GM23338 (cell line): ENCODE measurements at regions not wholly inside any gene's neighbourhood (a gene's known extent, or its start where the extent isn't known, plus 50 kb on each side); places are given as distances from the start of the nearest gene placed in this dataset.
A peak's percentile ranks its signal among the peaks of the same experiment; 100 is the strongest.

Experiments used
- ATAC-seq: fragments of 200-7000 bp; cut with Tn5 transposase; 3 replicates; pipeline ENCODE4 v1.9.1; 2020
- DNase-seq: peaks from one replicate; pipeline ENCODE4 v3.0.0-alpha.2; 2015; ENCODE audit warnings: low spot score
- H2AFZ ChIP-seq: fragments of 200-600 bp; sonication (generic); 2 replicates; pipeline ENCODE4 v1.8.0; 2016; ENCODE audit warnings: antibody characterized with exemption, mild to moderate bottlenecking, moderate library complexity
- H3F3A ChIP-seq: fragments of 200-600 bp; sonication (generic); replicated peaks from 2 replicates; pipeline ENCODE4 v1.8.0; 2017; ENCODE audit warnings: antibody characterized with exemption, mixed run types, low read depth
- H3K27ac ChIP-seq: fragments of 200-600 bp; sonication (generic); 2 replicates; pipeline ENCODE4 v1.6.1; 2016; ENCODE audit warnings: low read depth
- H3K27me3 ChIP-seq: fragments of 200-600 bp; sonication (generic); 2 replicates; pipeline ENCODE4 v1.8.0; 2016; ENCODE audit warnings: mild to moderate bottlenecking, mixed run types, moderate library complexity; ENCODE audit not compliant: insufficient read depth
- H3K36me3 ChIP-seq: fragments of 200-600 bp; sonication (generic); 2 replicates; pipeline ENCODE4 v1.8.0; 2016; ENCODE audit warnings: mild to moderate bottlenecking; ENCODE audit not compliant: insufficient read depth
- H3K4me1 ChIP-seq: fragments of 200-600 bp; sonication (generic); 2 replicates; pipeline ENCODE4 v1.8.0; 2016; ENCODE audit warnings: mild to moderate bottlenecking, moderate library complexity; ENCODE audit not compliant: insufficient read depth
- H3K4me2 ChIP-seq: fragments of 200-600 bp; sonication (generic); 2 replicates; pipeline ENCODE4 v1.7.1; 2017; ENCODE audit warnings: mixed run types
- H3K4me3 ChIP-seq: fragments of 200-600 bp; sonication (generic); 2 replicates; pipeline ENCODE4 v1.6.1; 2016; ENCODE audit warnings: mixed run types
- H3K79me2 ChIP-seq: fragments of 200-600 bp; sonication (generic); replicated peaks from 2 replicates; pipeline ENCODE4 v1.8.0; 2017; ENCODE audit warnings: mild to moderate bottlenecking; ENCODE audit not compliant: insufficient read depth
- H3K9me2 ChIP-seq: fragments of 200-600 bp; sonication (generic); 2 replicates; pipeline ENCODE4 v1.8.0; 2017; ENCODE audit not compliant: insufficient read depth
- H4K20me1 ChIP-seq: fragments of 200-600 bp; sonication (generic); replicated peaks from 2 replicates; pipeline ENCODE4 v1.8.0; 2017; ENCODE audit warnings: mild to moderate bottlenecking; ENCODE audit not compliant: insufficient read depth
- H3K27ac Mint-ChIP-seq: 2 replicates; pipeline ENCODE4 v1.8.0; 2020; ENCODE audit warnings: inconsistent platforms, mild to moderate bottlenecking, moderate library complexity, mixed read lengths
- H3K27me3 Mint-ChIP-seq: 3 replicates; pipeline ENCODE4 v1.8.0; 2022; ENCODE audit warnings: low read depth, mild to moderate bottlenecking, moderate library complexity, mixed read lengths, inconsistent platforms; ENCODE audit not compliant: insufficient read depth, poor library complexity
- H3K36me3 Mint-ChIP-seq: 3 replicates; pipeline ENCODE4 v1.8.0; 2021; ENCODE audit warnings: low read depth, mild to moderate bottlenecking, inconsistent platforms, moderate library complexity, mixed read lengths
- H3K4me1 Mint-ChIP-seq: 3 replicates; pipeline ENCODE4 v1.8.0; 2020; ENCODE audit warnings: mild to moderate bottlenecking, inconsistent platforms, mixed read lengths
- H3K4me3 Mint-ChIP-seq: 3 replicates; pipeline ENCODE4 v1.8.0; 2021; ENCODE audit warnings: moderate library complexity, mild to moderate bottlenecking, inconsistent platforms, mixed read lengths
- H3K9me3 Mint-ChIP-seq: 3 replicates; pipeline ENCODE4 v1.8.0; 2020; ENCODE audit warnings: moderate library complexity, mild to moderate bottlenecking, inconsistent platforms, mixed read lengths
- CREB1 ChIP-seq: fragments of 250-450 bp; sonication (Bioruptor Pico); IDR thresholded peaks from 2 replicates; pipeline ENCODE4 v1.5.0; 2020; ENCODE audit warnings: low read depth, mild to moderate bottlenecking, moderate library complexity
- CTCF ChIP-seq, 2 experiments: fragments of 200-600 bp in 1 of 2; sonication (generic) in 1 of 2; conservative IDR thresholded peaks; 2 replicates each; pipeline versions ENCODE4 v1.5.1 to v1.6.1; 2016 to 2017; ENCODE audit warnings: antibody characterized with exemption in 2 of 2, low read depth in 2 of 2, mild to moderate bottlenecking in 2 of 2, moderate library complexity in 1 of 2
- ETS1 ChIP-seq: IDR thresholded peaks from 2 replicates; pipeline ENCODE4 v1.6.1; 2016; ENCODE audit warnings: antibody characterized with exemption
- EZH2 ChIP-seq: fragments of 200-600 bp; sonication (generic); IDR thresholded peaks from one replicate; pipeline ENCODE4 v1.8.0; 2017; ENCODE audit warnings: antibody characterized with exemption, mild to moderate bottlenecking, low read depth; ENCODE audit not compliant: unreplicated experiment
- EZH2phosphoT487 ChIP-seq: fragments of 200-600 bp; sonication (generic); IDR thresholded peaks from one replicate; pipeline ENCODE4 v1.8.1; 2018; ENCODE audit warnings: antibody characterized with exemption; ENCODE audit not compliant: unreplicated experiment
- JUNB ChIP-seq: IDR thresholded peaks from one replicate; pipeline ENCODE4 v1.6.1; 2016; ENCODE audit warnings: antibody characterized with exemption; ENCODE audit not compliant: unreplicated experiment
- NANOG ChIP-seq: IDR thresholded peaks from 2 replicates; pipeline ENCODE4 v1.6.1; 2016; ENCODE audit warnings: antibody characterized with exemption, borderline replicate concordance
- POLR2AphosphoS5 ChIP-seq: IDR thresholded peaks from 2 replicates; pipeline ENCODE4 v1.6.1; 2016; ENCODE audit warnings: antibody characterized with exemption, low read depth
- REST ChIP-seq: IDR thresholded peaks from one replicate; pipeline ENCODE4 v1.6.1; 2018; ENCODE audit warnings: antibody characterized with exemption; ENCODE audit not compliant: unreplicated experiment
- STAT1 ChIP-seq: IDR thresholded peaks from one replicate; pipeline ENCODE4 v1.6.1; 2016; ENCODE audit warnings: antibody characterized with exemption; ENCODE audit not compliant: unreplicated experiment
- ZNF114 ChIP-seq: fragments of 250-450 bp; sonication (Bioruptor Pico); IDR thresholded peaks from 2 replicates; pipeline ENCODE4 v1.5.0; 2020; ENCODE audit warnings: mild to moderate bottlenecking, moderate library complexity
- ZNF331 ChIP-seq: fragments of 250-450 bp; sonication (Bioruptor Pico); IDR thresholded peaks from 2 replicates; pipeline ENCODE4 v1.5.0; 2020; ENCODE audit warnings: low read depth, mild to moderate bottlenecking, moderate library complexity
- ZNF462 ChIP-seq: fragments of 250-450 bp; sonication (Bioruptor Pico); IDR thresholded peaks from 2 replicates; pipeline ENCODE4 v1.5.0; 2020; ENCODE audit warnings: mild to moderate bottlenecking, moderate library complexity

- ATAC-seq (no peak), DNase-seq (no peak)
- H3K36me3 Mint-ChIP-seq, result peaks cover 54% of the 10 kb centered on the region
These were observed 279.3 kb downstream of the CASP12 start for GRCh38 chr11:104618954-104619353.

More at GRCh38 chr11:104618954-104619353, 279.3 kb downstream of the CASP12 start:
- no peaks in the 10 kb centered on the region for H3K27me3 ChIP-seq
- H3K4me2 ChIP-seq, result no peak overlapping the region
- H3F3A ChIP-seq, result no peaks in the 10 kb centered on the region
- no peak for TF ChIP-seq REST
- TF ChIP-seq EZH2, result no peak
- TF ChIP-seq ZNF114, result no peak
- TF ChIP-seq EZH2phosphoT487, result no peak
- no peak for TF ChIP-seq CTCF (conservative IDR thresholded peaks at IDR 0.05; ENCODE audit: low read depth in 2 of 2)
- TF ChIP-seq JUNB, result no peak
- TF ChIP-seq NANOG, result no peak
- TF ChIP-seq ZNF462 (CRISPR knock-in tag), result no peak
- no peak for TF ChIP-seq POLR2AphosphoS5
- TF ChIP-seq STAT1, result no peak
- TF ChIP-seq CREB1 (CRISPR knock-in tag), result no peak
- no peak for TF ChIP-seq ETS1
- TF ChIP-seq ZNF331 (CRISPR knock-in tag), result no peak
- H3K36me3 ChIP-seq, result peaks cover 7% of the 10 kb centered on the region; the same call in 1 of the 2 replicates
- H3K4me3 ChIP-seq, result no peak overlapping the region
- H3K79me2 ChIP-seq, result no peaks in the 10 kb centered on the region
- peaks cover 24% of the 10 kb centered on the region for H3K9me3 Mint-ChIP-seq
- H2AFZ ChIP-seq, result peak overlapping the region; percentile 34; the same call in 1 of the 2 replicates
- no peak overlapping the region for H3K27ac Mint-ChIP-seq
- H3K27me3 Mint-ChIP-seq, result peaks cover 3% of the 10 kb centered on the region
- H3K27ac ChIP-seq, result no peak overlapping the region
- peaks cover 13% of the 10 kb centered on the region for H3K4me1 ChIP-seq
- H3K4me1 Mint-ChIP-seq, result peaks cover 17% of the 10 kb centered on the region
- H3K9me2 ChIP-seq, result 0 out of 2 replicates have a peak, but pooled peaks cover 7% of the 10 kb centered on the region
- no peaks in the 10 kb centered on the region for H4K20me1 ChIP-seq
- no peak overlapping the region for H3K4me3 Mint-ChIP-seq
